GM19023 (cell line): ENCODE measurements at regions not wholly inside any gene's neighbourhood (a gene's known extent, or its start where the extent isn't known, plus 50 kb on each side); places are given as distances from the start of the nearest gene placed in this dataset.
"Not testable (repeated sequence)": the region's sequence is repeated elsewhere in the genome, so short reads cannot be mapped to it uniquely, and the experiment has no call there.

ENCODE experiments used
- ATAC-seq: cut with Tn5 transposase; IDR thresholded peaks from one replicate; pipeline ENCODE4 v1.9.1; 2021; ENCODE audit warnings: mild to moderate bottlenecking, moderate library complexity; ENCODE audit not compliant: unreplicated experiment

GRCh38 chr7:19537942-19538401 lies 170.9 kb downstream of the POLR1F start:
- ATAC-seq = no peak

GRCh38 chr7:19533266-19533665 lies 175.6 kb downstream of the POLR1F start:
- no peak for ATAC-seq

GRCh38 chr7:19530852-19531251 lies 178.0 kb downstream of the POLR1F start:
- ATAC-seq = no peak

- ATAC-seq = no peak
Observed at GRCh38 chr7:19530261-19530660, 178.6 kb downstream of the POLR1F start.

GRCh38 chr7:19526639-19527038 lies 182.2 kb downstream of the POLR1F start:
- ATAC-seq = no peak

GRCh38 chr7:19522486-19522885 lies 186.4 kb downstream of the POLR1F start:
- no peak for ATAC-seq

GRCh38 chr7:19520392-19520791 lies 188.4 kb downstream of the POLR1F start:
- ATAC-seq = no peak

- ATAC-seq = no peak
Observed at GRCh38 chr7:19519443-19520021, 189.3 kb downstream of the POLR1F start.

GRCh38 chr7:19517546-19517945 lies 191.3 kb downstream of the POLR1F start:
- not testable (repeated sequence) for ATAC-seq

GRCh38 chr7:19508821-19509220 lies 200.0 kb downstream of the POLR1F start:
- no peak for ATAC-seq

- no peak for ATAC-seq
Observed at GRCh38 chr7:19508124-19508523, 200.7 kb downstream of the POLR1F start.

GRCh38 chr7:19491821-19492452 lies 216.9 kb downstream of the POLR1F start:
- no peak for ATAC-seq

- ATAC-seq = no peak
Observed at GRCh38 chr7:19491371-19491770, 217.5 kb downstream of the POLR1F start.

GRCh38 chr7:19489162-19489820 lies 219.5 kb downstream of the POLR1F start:
- no peak for ATAC-seq

- no peak for ATAC-seq
Observed at GRCh38 chr7:19488056-19488455, 220.8 kb downstream of the POLR1F start.

GRCh38 chr7:19482628-19483027 lies 226.2 kb downstream of the POLR1F start:
- ATAC-seq = no peak

GRCh38 chr7:19480383-19480782 lies 228.5 kb downstream of the POLR1F start:
- no peak for ATAC-seq

- no peak for ATAC-seq
Observed at GRCh38 chr7:19470031-19470430, 238.8 kb downstream of the POLR1F start.

GRCh38 chr7:19465861-19466260 lies 243.0 kb downstream of the POLR1F start:
- ATAC-seq = no peak

GRCh38 chr7:19464751-19465150 lies 244.1 kb downstream of the POLR1F start:
- no peak for ATAC-seq

- ATAC-seq = no peak
Observed at GRCh38 chr7:19464241-19464640, 244.6 kb downstream of the POLR1F start.

- no peak for ATAC-seq
Observed at GRCh38 chr7:19463581-19463980, 245.3 kb downstream of the POLR1F start.
